Breast epithelium (tissue), 4 donors: ENCODE measurements at regions not wholly inside any gene's neighbourhood (a gene's known extent, or its start where the extent isn't known, plus 50 kb on each side); places are given as distances from the start of the nearest gene placed in this dataset.

Source experiments
- DNase-seq, 2 donors: peaks; one replicate each; pipeline ENCODE4 v3.0.0-alpha.2; 2019; ENCODE audit warnings: low spot score in 2 of 2
- H3K27ac ChIP-seq, 2 donors: fragments of 200-600 bp; sonication (generic) in 1 of 2; one replicate each; pipeline ENCODE4 v1.5.1; 2016 to 2019; ENCODE audit warnings: mild to moderate bottlenecking in 1 of 2
- H3K27me3 ChIP-seq, 2 donors: fragments of 200-600 bp; sonication (generic) in 1 of 2; one replicate each; pipeline versions ENCODE4 v1.5.1 to v1.6.0; 2017 to 2019; ENCODE audit warnings: control low read depth in 1 of 2, mild to moderate bottlenecking in 1 of 2
- H3K36me3 ChIP-seq: fragments of 200-600 bp; one replicate; pipeline ENCODE4 v1.5.1; 2019
- H3K4me1 ChIP-seq, 2 donors: fragments of 200-600 bp; sonication (generic); one replicate each; pipeline ENCODE4 v1.5.1; 2016 to 2019; ENCODE audit warnings: control low read depth in 1 of 2
- H3K4me3 ChIP-seq, 3 donors: fragments of 200-600 bp; sonication (generic); 1 replicate in 2 of 3; 2 replicates in 1 of 3; pipeline ENCODE4 v1.5.1; 2016 to 2019; ENCODE audit warnings: mild to moderate bottlenecking in 3 of 3, moderate library complexity in 2 of 3
- H3K9me3 ChIP-seq, 2 donors: fragments of 200-600 bp; sonication (generic) in 1 of 2; one replicate each; pipeline ENCODE4 v1.5.1; 2016 to 2019; ENCODE audit warnings: control low read depth in 1 of 2
- CTCF ChIP-seq, 3 donors: fragments of 450-650 bp; IDR thresholded peaks; one replicate each; pipeline ENCODE4 v1.5.1; 2016 to 2017; ENCODE audit warnings: antibody characterized with exemption in 3 of 3, mild to moderate bottlenecking in 3 of 3, moderate library complexity in 3 of 3
- POLR2A ChIP-seq: fragments of 450-650 bp; IDR thresholded peaks from one replicate; pipeline ENCODE4 v1.6.1; 2016; ENCODE audit warnings: antibody characterized with exemption, mild to moderate bottlenecking, moderate library complexity
- POLR2AphosphoS5 ChIP-seq, 3 donors: sonication (generic); formaldehyde crosslinking; IDR thresholded peaks; one replicate each; pipeline ENCODE4 v1.6.1; 2017; ENCODE audit warnings: antibody characterized with exemption in 3 of 3
- intact Hi-C: fragments of 100-400 bp; cut with DNase I; formaldehyde crosslinking; loops from one replicate; pipeline ENCODE4 v1.15.1; 2023; ENCODE audit warnings: low total_unique reads

- DNase-seq: no peak
- Histone ChIP-seq H3K27ac (no peak overlapping the region), H3K27me3 (no peaks in the 10 kb centered on the region), H3K4me1 (no peaks in the 10 kb centered on the region), H3K4me3 (no peak overlapping the region), H3K36me3 (no peaks in the 10 kb centered on the region), H3K9me3 (peaks cover 11 to 25% of the 10 kb centered on the region in 2 donors)
- TF ChIP-seq POLR2AphosphoS5 (IDR thresholded peaks at IDR 0.05) (no peak), POLR2A (no peak), CTCF (IDR thresholded peaks at IDR 0.05) (no peak)
- intact Hi-C loops: no loop called here
These were observed 301.2 kb upstream of the CDIN1 start for GRCh38 chr15:36278219-36278618.

GRCh38 chr15:36282821-36283220, 296.6 kb upstream of the CDIN1 start:
- H3K9me3 ChIP-seq: peaks cover 11 to 13% of the 10 kb centered on the region in 2 donors
- intact Hi-C loops: no loop called here
- no peak for DNase-seq
- H3K4me1 ChIP-seq: no peaks in the 10 kb centered on the region
- H3K36me3 ChIP-seq: no peaks in the 10 kb centered on the region
- no peak overlapping the region for H3K4me3 ChIP-seq
- TF ChIP-seq POLR2AphosphoS5 (IDR thresholded peaks at IDR 0.05) (no peak), POLR2A (no peak), CTCF (IDR thresholded peaks at IDR 0.05) (no peak)
- H3K27me3 ChIP-seq: no peaks in the 10 kb centered on the region
- H3K27ac ChIP-seq: no peak overlapping the region

GRCh38 chr15:36284911-36285310, 294.5 kb upstream of the CDIN1 start:
- DNase-seq: no peak
- Histone ChIP-seq H3K27me3 (no peaks in the 10 kb centered on the region), H3K4me3 (no peak overlapping the region), H3K36me3 (no peaks in the 10 kb centered on the region), H3K4me1 (no peaks in the 10 kb centered on the region), H3K9me3 (no peaks in the 10 kb centered on the region), H3K27ac (no peak overlapping the region)
- intact Hi-C loops: no loop called here
- TF ChIP-seq POLR2AphosphoS5 (IDR thresholded peaks at IDR 0.05): no peak
- TF ChIP-seq CTCF (IDR thresholded peaks at IDR 0.05): no peak
- TF ChIP-seq POLR2A: no peak

GRCh38 chr15:36291501-36291900, 287.9 kb upstream of the CDIN1 start:
- intact Hi-C loops: no loop called here
- H3K4me3 ChIP-seq: no peak overlapping the region
- H3K27me3 ChIP-seq: no peaks in the 10 kb centered on the region
- H3K4me1 ChIP-seq: no peaks in the 10 kb centered on the region
- H3K27ac ChIP-seq: no peak overlapping the region
- no peaks in the 10 kb centered on the region for H3K36me3 ChIP-seq
- TF ChIP-seq CTCF (IDR thresholded peaks at IDR 0.05) (no peak), POLR2AphosphoS5 (IDR thresholded peaks at IDR 0.05) (no peak), POLR2A (no peak)
- H3K9me3 ChIP-seq: no peaks in the 10 kb centered on the region
- no peak for DNase-seq

GRCh38 chr15:36294359-36294758, 285.1 kb upstream of the CDIN1 start:
- DNase-seq: no peak
- Histone ChIP-seq H3K27ac (no peak overlapping the region), H3K4me3 (no peak overlapping the region), H3K9me3 (no peaks in the 10 kb centered on the region), H3K36me3 (no peaks in the 10 kb centered on the region), H3K27me3 (no peaks in the 10 kb centered on the region), H3K4me1 (no peaks in the 10 kb centered on the region)
- TF ChIP-seq POLR2AphosphoS5 (IDR thresholded peaks at IDR 0.05) (no peak), CTCF (IDR thresholded peaks at IDR 0.05) (no peak), POLR2A (no peak)
- intact Hi-C loops: no loop called here
